Naive thymus-derived CD8-positive, alpha-beta T cell (primary cell): ENCODE measurements at regions not wholly inside any gene's neighbourhood (a gene's known extent, or its start where the extent isn't known, plus 50 kb on each side); places are given as distances from the start of the nearest gene placed in this dataset.

Experiments
- ATAC-seq, 2 donors: fragments of 150-1000 bp; cut with Tn5 transposase in 1 of 2; sonication (Bioruptor Pico), chemical (Tn5 transposase) in 1 of 2; 1 replicate in 1 of 2; 2 replicates in 1 of 2; pipeline ENCODE4 v1.10.0; 2021; ENCODE audit warnings: mild to moderate bottlenecking in 2 of 2, moderate library complexity in 2 of 2
- POLR2A ChIA-PET: fragments of 350-600 bp; sonication (Branson Sonifier 250); formaldehyde crosslinking; loops from one replicate; lab custom pipeline; 2021; ENCODE audit warnings: antibody characterized with exemption; lab: Charles Lee
- DNase-seq, 10 donors: peaks; one replicate each; pipeline versions ENCODE4 v3.0.0 to v3.0.0-alpha.2; 2020 to 2022
- H3K27ac Mint-ChIP-seq, 10 donors: one replicate each; pipeline ENCODE4 v1.8.0; 2020 to 2022; ENCODE audit warnings: mild to moderate bottlenecking in 10 of 10, mixed read lengths in 10 of 10, moderate library complexity in 4 of 10, inconsistent platforms in 1 of 10
- H3K27me3 Mint-ChIP-seq, 5 donors: one replicate each; pipeline ENCODE4 v1.8.0; 2021 to 2022; ENCODE audit warnings: mixed read lengths in 5 of 5
- H3K36me3 Mint-ChIP-seq, 3 donors: one replicate each; pipeline ENCODE4 v1.8.0; 2020 to 2022; ENCODE audit warnings: mixed read lengths in 3 of 3, mild to moderate bottlenecking in 2 of 3, inconsistent platforms in 1 of 3
- H3K4me1 Mint-ChIP-seq, 4 donors: one replicate each; pipeline ENCODE4 v1.8.0; 2021 to 2022; ENCODE audit warnings: mixed read lengths in 4 of 4
- H3K4me3 Mint-ChIP-seq, 10 donors: one replicate each; pipeline ENCODE4 v1.8.0; 2020 to 2022; ENCODE audit warnings: mild to moderate bottlenecking in 10 of 10, mixed read lengths in 10 of 10, moderate library complexity in 6 of 10, inconsistent platforms in 1 of 10
- H3K9me3 Mint-ChIP-seq, 9 donors: one replicate each; pipeline ENCODE4 v1.8.0; 2020 to 2022; ENCODE audit warnings: mixed read lengths in 9 of 9, mild to moderate bottlenecking in 3 of 9, inconsistent platforms in 1 of 9, moderate library complexity in 1 of 9

DNA sequence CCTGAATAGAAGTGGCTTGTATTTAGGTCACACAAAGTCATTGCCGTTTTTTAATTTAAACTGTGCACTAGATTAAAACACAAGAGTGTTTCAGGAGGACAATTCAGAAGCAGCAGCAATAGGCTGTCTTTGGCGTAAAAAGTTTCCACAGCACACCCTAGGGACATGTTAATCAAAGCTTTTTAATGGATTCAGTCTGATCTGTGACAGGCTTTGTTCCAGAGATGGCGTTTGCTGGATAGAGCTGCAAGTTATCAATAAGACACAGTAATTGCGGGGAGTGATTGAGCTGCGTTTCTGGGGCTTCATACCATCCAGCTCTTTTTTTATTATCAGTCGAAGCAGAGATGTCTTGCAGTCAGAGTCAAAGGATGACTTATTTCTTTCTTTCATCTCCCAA is 300.3 kb downstream of the ZNF608 start:
- Mint-ChIP-seq H3K4me3 (no peak overlapping the region), H3K4me1 (no peaks in the 10 kb centered on the region), H3K9me3 (peaks cover 0 to 3% (median 0%) of the 10 kb centered on the region in 9 donors), H3K27me3 (peaks cover 0 to 4% (median 0%) of the 10 kb centered on the region in 5 donors), H3K36me3 (no peaks in the 10 kb centered on the region), H3K27ac (no peak overlapping the region)
- POLR2A ChIA-PET, result no interaction called here
- ATAC-seq (no peak), DNase-seq (no peak)

DNA sequence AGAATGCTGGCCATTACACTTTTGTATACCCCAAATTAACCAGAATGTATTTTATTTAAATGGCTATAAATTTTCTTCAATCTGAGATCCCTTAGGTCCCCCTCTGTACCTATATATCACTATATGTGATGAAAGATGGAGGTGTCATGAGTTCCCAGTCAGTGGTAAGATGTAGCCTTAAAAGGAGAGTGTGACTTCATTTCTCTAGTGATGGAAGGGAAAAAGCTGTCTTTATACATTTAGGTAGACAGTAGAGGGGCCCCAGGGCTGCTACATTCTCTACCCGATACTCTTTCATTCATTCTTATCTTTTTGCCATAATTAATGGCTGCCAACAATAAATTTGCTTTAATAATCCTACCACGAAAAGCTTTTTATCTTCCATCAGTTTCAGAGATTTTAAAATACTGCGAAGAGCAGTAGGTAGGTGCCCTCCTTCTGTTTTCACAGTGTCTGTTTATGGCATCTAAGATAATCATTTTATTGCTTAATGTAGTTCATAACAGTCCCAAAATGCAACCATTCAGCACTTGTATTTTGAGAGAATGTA is 301.3 kb downstream of the ZNF608 start:
- no peak overlapping the region for H3K4me3 Mint-ChIP-seq

DNA sequence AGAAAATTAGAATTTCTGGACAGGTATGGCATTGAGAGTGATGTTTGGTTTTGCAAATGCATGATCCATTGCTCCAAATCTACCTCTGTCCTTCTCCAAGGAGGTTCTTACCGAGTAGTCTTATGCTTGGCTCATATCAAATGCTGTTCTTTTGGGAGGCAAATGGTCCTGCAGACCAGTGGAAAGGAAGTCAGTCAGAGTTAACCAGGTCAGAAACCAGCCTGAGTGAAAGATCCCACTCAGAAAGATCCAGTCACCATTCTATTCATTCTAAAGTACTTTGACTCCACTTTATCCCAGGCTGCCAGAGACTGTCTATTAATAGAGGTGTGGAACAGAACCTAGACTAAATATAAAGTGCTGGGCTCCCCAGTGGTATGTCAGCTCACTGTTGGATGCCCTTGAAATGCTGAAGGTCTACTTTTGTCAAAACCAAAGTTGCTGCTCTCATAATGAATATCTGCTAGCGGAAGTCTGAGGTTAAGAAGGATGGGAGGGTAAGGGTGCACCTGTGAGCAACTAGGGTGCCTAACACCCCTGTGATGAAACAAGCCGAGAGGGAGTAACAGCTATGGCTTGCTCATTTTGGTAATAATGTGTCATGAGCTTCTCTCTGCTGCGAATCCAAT is 302.2 kb downstream of the ZNF608 start:
- POLR2A ChIA-PET, result no interaction called here
- peaks cover 0 to 2% (median 0%) of the 10 kb centered on the region in 4 donors for H3K4me1 Mint-ChIP-seq
- ATAC-seq, result no peak

More for the DNA sequence above, 301.3 kb downstream of the ZNF608 start:
- no peaks in the 10 kb centered on the region for H3K36me3 Mint-ChIP-seq
- peaks cover 0 to 3% (median 0%) of the 10 kb centered on the region in 9 donors for H3K9me3 Mint-ChIP-seq
- no peaks in the 10 kb centered on the region for H3K4me1 Mint-ChIP-seq
- peaks cover 0 to 4% (median 1%) of the 10 kb centered on the region in 5 donors for H3K27me3 Mint-ChIP-seq
- DNase-seq, result no peak
- H3K27ac Mint-ChIP-seq, result no peak overlapping the region
- POLR2A ChIA-PET, result no interaction called here
- no peak for ATAC-seq

DNA sequence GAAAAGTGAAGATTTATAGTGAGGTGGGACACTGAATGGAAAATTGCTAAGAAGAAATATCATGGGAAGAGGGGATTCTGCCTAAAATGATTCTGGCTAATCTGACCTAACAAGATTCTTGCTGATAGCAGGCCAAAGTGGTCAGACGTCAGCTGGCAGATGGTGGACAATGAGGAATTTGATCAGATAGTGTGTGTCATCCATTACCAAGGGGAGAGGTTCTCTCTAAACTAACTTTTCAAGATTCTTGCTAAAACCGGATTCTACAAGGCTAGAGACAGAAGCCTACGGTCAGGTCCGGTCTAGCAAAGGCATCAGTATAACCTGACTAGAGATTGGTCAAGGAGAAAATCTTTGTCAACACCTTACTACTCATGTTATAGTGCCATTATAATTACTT is 306.0 kb downstream of the ZNF608 start:
- peaks cover 0 to 1% (median 1%) of the 10 kb centered on the region in 5 donors for H3K27me3 Mint-ChIP-seq
- DNase-seq, result no peak
- H3K4me1 Mint-ChIP-seq, result peaks cover 0 to 8% (median 0%) of the 10 kb centered on the region in 4 donors
- H3K36me3 Mint-ChIP-seq, result no peaks in the 10 kb centered on the region
- POLR2A ChIA-PET, result no interaction called here
- H3K27ac Mint-ChIP-seq, result no peak overlapping the region
- H3K4me3 Mint-ChIP-seq, result no peak overlapping the region
- ATAC-seq, result no peak
- H3K9me3 Mint-ChIP-seq, result peaks cover 0 to 6% (median 0%) of the 10 kb centered on the region in 9 donors

More for the DNA sequence above, 302.2 kb downstream of the ZNF608 start:
- Mint-ChIP-seq H3K4me3 (no peak overlapping the region), H3K27me3 (peaks cover 0 to 4% (median 1%) of the 10 kb centered on the region in 5 donors), H3K27ac (no peak overlapping the region), H3K9me3 (peaks cover 0 to 3% (median 0%) of the 10 kb centered on the region in 9 donors), H3K36me3 (no peaks in the 10 kb centered on the region)
- DNase-seq, result no peak

DNA sequence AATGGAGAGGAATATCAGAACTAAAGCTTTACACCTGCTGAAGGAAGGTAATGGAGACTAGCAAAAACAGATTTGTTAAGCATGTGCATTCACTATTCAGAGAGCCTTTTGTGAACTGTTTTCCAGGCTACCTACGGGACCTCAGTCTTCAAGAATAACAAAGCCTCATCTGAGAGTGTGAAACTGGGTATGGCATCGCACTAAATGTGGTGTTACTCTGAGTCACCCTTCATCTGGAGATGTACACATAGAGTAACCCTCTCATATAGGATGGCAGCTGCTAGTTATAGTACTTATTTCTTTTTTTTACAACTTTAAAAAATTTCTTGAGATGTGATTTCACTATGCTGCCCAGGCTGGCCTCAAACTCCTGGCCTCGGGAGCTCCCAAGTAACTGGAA is 306.8 kb downstream of the ZNF608 start:
- DNase-seq (no peak), ATAC-seq (no peak)
- Mint-ChIP-seq H3K4me1 (peaks cover 0 to 8% (median 0%) of the 10 kb centered on the region in 4 donors), H3K4me3 (no peak overlapping the region), H3K27ac (no peak overlapping the region), H3K9me3 (peaks cover 0 to 10% (median 2%) of the 10 kb centered on the region in 9 donors), H3K36me3 (no peaks in the 10 kb centered on the region), H3K27me3 (peaks cover 0 to 1% (median 0%) of the 10 kb centered on the region in 5 donors)
- POLR2A ChIA-PET, result no interaction called here

DNA sequence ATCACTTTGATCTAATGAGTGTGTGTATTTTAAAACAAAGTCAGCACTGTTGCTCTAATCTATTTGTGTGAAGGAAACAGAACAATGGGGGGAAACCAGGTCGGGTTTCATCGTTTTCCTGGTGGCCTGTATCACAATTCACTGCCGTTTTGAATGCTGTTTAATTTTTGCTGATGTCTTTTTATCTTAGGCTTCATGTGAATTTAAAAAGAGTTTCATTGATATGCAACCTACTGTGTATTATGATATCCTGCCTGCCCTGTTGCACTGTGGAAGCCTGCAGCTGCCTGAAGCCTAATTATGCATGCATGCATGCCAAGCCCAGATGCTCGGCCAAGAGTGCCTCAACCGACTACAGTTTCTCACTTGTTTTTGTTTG is 307.5 kb downstream of the ZNF608 start:
- ATAC-seq (no peak), DNase-seq (no peak)
- Mint-ChIP-seq H3K4me3 (no peak overlapping the region), H3K27me3 (peaks cover 0 to 1% (median 0%) of the 10 kb centered on the region in 5 donors), H3K36me3 (no peaks in the 10 kb centered on the region), H3K4me1 (peaks cover 0 to 8% (median 0%) of the 10 kb centered on the region in 4 donors), H3K9me3 (peaks cover 0 to 17% (median 3%) of the 10 kb centered on the region in 9 donors), H3K27ac (no peak overlapping the region)
- POLR2A ChIA-PET, result no interaction called here

DNA sequence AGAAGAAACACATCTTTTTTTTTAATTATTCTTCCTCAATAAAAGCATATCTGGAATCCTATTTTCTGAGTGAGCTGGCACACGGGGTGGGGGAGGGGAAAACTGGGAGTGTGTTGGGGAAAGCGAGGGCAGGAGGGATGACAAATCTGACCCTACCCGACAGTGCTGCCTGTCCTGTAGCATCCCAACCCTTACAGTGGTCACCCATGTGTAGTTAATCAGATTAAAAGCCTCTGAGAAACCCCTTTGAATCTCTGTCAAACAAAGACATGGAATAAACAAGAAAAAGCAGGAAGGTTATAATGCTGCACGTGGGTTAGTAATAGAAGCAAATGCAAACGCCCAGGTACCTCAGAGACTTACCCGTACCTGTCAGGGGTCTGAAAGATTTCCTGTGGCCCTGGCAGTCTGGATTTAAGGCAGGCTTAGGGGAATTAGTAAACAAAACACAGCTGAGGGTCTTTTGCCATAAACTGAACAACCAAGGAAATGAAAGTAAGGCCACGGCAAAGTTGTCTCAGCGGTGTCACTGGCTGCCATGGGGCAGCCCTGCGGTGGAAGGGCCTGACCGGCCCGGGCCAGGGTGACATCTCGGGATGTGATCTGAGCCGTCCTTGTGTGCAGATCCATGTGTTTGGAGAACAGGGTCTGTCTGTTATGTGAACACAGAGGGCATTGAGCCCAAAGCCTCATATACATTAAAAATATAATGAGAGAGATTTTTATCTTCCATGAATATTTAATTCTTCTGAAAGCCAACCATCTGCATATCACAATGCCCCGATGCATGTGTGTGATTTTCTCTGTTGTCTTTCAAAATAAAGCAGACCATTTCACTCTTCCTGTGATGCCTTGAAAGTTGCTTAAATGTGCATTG is 308.2 kb downstream of the ZNF608 start:
- Mint-ChIP-seq H3K4me3 (no peak overlapping the region), H3K27ac (no peak overlapping the region)

DNA sequence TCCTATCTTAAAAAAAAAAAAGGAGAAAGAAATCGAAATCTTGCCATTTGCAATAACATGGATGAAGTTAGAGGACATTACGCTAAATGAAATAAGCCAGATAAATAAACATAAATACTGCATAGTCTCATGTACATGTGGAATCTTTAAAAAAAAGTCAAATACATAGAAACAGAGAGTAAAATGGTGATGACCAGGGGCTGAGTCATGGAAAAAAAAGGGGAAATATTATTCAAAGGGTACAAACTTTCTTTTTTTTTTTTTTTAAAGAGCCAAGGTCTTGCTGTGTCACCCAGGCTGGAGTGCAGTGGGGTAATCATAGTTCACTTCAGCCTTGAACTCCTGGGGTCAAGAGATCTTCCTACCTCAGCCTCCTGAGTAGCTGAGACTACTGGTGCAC is 310.1 kb downstream of the ZNF608 start:
- H3K9me3 Mint-ChIP-seq, result peaks cover 0 to 31% (median 8%) of the 10 kb centered on the region in 9 donors

More for the DNA sequence above, 308.2 kb downstream of the ZNF608 start:
- no peaks in the 10 kb centered on the region for H3K36me3 Mint-ChIP-seq
- ATAC-seq (no peak), DNase-seq (no peak)
- H3K27me3 Mint-ChIP-seq, result peaks cover 0 to 1% (median 0%) of the 10 kb centered on the region in 5 donors
- peaks cover 0 to 8% (median 0%) of the 10 kb centered on the region in 4 donors for H3K4me1 Mint-ChIP-seq
- peaks cover 0 to 22% (median 6%) of the 10 kb centered on the region in 9 donors for H3K9me3 Mint-ChIP-seq
- POLR2A ChIA-PET, result no interaction called here

DNA sequence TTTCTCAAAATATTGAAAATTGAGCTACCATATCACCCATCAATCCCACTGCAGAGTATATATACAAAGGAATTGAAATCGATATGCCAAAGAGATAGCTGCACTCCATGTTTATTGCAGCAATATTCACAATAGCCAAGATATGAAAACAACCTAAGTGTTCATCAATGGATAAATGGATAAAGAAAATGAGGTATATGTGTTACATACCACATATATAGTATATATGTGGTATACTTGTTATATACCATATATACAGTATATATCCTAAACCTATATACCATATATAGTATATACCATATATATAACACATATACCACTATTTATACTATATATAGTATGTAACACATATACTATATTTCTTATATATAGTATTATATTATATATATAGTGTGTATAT is 313.3 kb downstream of the ZNF608 start:
- Mint-ChIP-seq H3K36me3 (no peaks in the 10 kb centered on the region), H3K4me1 (no peaks in the 10 kb centered on the region), H3K4me3 (no peak overlapping the region), H3K9me3 (peaks cover 8 to 51% (median 20%) of the 10 kb centered on the region in 9 donors), H3K27ac (no peak overlapping the region), H3K27me3 (no peaks in the 10 kb centered on the region)
- no peak for DNase-seq
- POLR2A ChIA-PET, result no interaction called here
- no peak for ATAC-seq

More for the DNA sequence above, 310.1 kb downstream of the ZNF608 start:
- POLR2A ChIA-PET, result no interaction called here
- peaks cover 0 to 8% (median 0%) of the 10 kb centered on the region in 4 donors for H3K4me1 Mint-ChIP-seq
- no peaks in the 10 kb centered on the region for H3K36me3 Mint-ChIP-seq
- H3K4me3 Mint-ChIP-seq, result no peak overlapping the region
- no peak for DNase-seq
- no peak for ATAC-seq
- no peak overlapping the region for H3K27ac Mint-ChIP-seq
- H3K27me3 Mint-ChIP-seq, result peaks cover 0 to 1% (median 0%) of the 10 kb centered on the region in 5 donors

DNA sequence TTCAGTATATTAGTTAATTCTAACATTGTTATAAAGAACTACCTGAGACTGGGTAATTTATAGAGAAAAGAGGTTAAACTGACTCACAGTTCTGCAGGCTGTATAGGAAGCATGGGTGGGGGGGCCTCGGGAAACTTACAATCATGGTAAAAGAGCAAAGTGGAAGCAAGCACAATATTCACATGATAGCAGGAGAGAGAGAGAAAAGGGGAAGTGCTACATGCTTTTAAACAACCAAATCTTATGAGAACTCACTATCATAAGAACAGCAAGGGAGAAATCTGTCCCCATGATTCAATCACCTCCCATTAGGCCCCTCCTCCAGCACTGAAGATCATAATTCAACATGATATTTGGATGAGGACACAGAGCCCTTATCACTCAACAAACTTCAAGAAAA is 324.9 kb downstream of the ZNF608 start:
- POLR2A ChIA-PET, result no interaction called here
- Mint-ChIP-seq H3K4me3 (no peak overlapping the region), H3K4me1 (peaks cover 0 to 4% (median 0%) of the 10 kb centered on the region in 4 donors)

DNA sequence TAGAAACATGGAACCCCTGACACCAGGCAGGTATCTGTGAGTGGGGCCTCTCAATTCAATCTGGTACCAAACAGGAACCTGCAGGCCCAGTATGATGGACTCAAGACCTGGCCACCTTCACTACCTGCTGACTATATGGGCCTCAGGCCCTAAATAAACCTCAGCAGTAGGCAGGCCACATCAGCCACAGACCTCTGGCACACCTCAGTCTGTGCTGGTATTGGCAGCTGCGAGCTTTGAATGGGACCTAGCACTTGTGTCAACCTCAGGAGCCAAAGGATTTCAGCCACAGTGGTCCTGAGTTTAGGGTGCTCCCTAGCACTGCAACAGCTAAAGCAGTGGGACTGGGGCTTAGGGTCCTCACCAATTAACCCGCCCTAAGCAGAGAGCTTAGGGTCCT is 325.5 kb downstream of the ZNF608 start:
- DNase-seq, result no peak
- H3K36me3 Mint-ChIP-seq, result peaks cover 0 to 15% (median 0%) of the 10 kb centered on the region in 3 donors
- peaks cover 1 to 45% (median 19%) of the 10 kb centered on the region in 9 donors for H3K9me3 Mint-ChIP-seq
- ATAC-seq, result no peak
- no peak overlapping the region for H3K4me3 Mint-ChIP-seq
- H3K27me3 Mint-ChIP-seq, result peaks cover 0 to 6% (median 3%) of the 10 kb centered on the region in 5 donors
- POLR2A ChIA-PET, result no interaction called here
- no peak overlapping the region for H3K27ac Mint-ChIP-seq
- peaks cover 0 to 4% (median 0%) of the 10 kb centered on the region in 4 donors for H3K4me1 Mint-ChIP-seq

More for the DNA sequence above, 324.9 kb downstream of the ZNF608 start:
- Mint-ChIP-seq H3K27me3 (peaks cover 0 to 9% (median under 1%) of the 10 kb centered on the region in 5 donors), H3K27ac (no peak overlapping the region), H3K36me3 (peaks cover 0 to 19% (median 0%) of the 10 kb centered on the region in 3 donors), H3K9me3 (peaks cover 3 to 50% (median 19%) of the 10 kb centered on the region in 9 donors)
- no peak for ATAC-seq
- DNase-seq, result no peak

DNA sequence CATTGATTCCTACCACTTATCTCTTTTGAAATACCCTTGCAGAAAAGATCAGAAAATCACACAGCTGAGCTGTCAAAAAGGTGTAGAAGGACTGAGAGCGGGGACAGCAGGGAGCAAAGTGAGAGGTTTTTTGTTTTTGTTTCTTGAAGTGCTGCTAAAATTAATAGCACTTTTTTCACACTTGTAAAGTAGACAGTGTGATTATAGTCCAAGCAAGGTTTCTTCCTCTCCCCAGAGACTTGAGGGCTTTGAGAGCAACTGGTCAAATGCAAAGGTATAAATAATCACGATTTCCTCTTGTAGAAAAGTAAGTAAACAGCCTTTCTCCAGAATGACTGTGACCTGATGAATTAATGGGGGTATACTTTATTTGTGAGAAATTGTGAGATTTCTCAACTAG is 326.9 kb downstream of the ZNF608 start:
- Mint-ChIP-seq H3K4me1 (peaks cover 0 to 4% (median 0%) of the 10 kb centered on the region in 4 donors), H3K9me3 (peaks cover 0 to 31% (median 17%) of the 10 kb centered on the region in 9 donors), H3K27me3 (peaks cover 0 to 3% (median 0%) of the 10 kb centered on the region in 5 donors), H3K4me3 (no peak overlapping the region), H3K27ac (no peak overlapping the region), H3K36me3 (peaks cover 0 to 14% (median 0%) of the 10 kb centered on the region in 3 donors)
- no peak for DNase-seq
- ATAC-seq, result no peak
- POLR2A ChIA-PET, result no interaction called here
